Fibroblast of villous mesenchyme (primary cell): ENCODE measurements at regions not wholly inside any gene's neighbourhood (a gene's known extent, or its start where the extent isn't known, plus 50 kb on each side); places are given as distances from the start of the nearest gene placed in this dataset.

Experiments used
- DNase-seq: peaks from one replicate; pipeline ENCODE4 v3.0.0-alpha.2; 2010; ENCODE audit warnings: low read depth
- H3K4me3 ChIP-seq: 2 replicates; pipeline ENCODE4 v1.5.1; 2011; ENCODE audit warnings: low read depth, mild to moderate bottlenecking, low read length
- CTCF ChIP-seq: IDR thresholded peaks from 2 replicates; pipeline ENCODE4 v1.5.1; 2012; ENCODE audit warnings: low read depth, mild to moderate bottlenecking, low read length; ENCODE audit not compliant: insufficient read depth

DNA sequence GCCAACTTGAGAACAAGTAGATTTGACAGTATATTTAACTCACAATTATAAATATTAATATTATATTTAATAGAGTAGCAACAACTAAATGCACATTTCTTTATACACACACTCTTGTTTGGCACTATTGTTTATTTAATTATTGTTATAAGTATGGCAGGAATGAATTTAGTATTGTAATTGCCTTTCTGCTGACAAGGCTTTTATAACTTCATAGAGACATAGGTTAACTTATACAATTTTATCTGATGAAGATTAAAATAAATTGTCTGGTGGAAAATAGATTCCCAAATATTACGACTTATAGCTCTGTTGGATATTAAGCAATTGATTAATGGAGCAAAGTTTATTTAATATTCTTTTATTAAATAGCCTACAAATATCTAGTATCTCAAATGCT, 347.9 kb upstream of the CDH19 start:
- H3K4me3 ChIP-seq = no peak overlapping the region
- DNase-seq = no peak
- TF ChIP-seq CTCF = no peak

GRCh38 chr18:66949419-66949818, 345.5 kb upstream of the CDH19 start:
- no peak overlapping the region for H3K4me3 ChIP-seq
- DNase-seq = no peak
- TF ChIP-seq CTCF = no peak

GRCh38 chr18:66937546-66937945, 333.7 kb upstream of the CDH19 start:
- H3K4me3 ChIP-seq = no peak overlapping the region
- no peak for TF ChIP-seq CTCF
- no peak for DNase-seq

- no peak for TF ChIP-seq CTCF
- DNase-seq = no peak
- H3K4me3 ChIP-seq = no peak overlapping the region
Observed at GRCh38 chr18:66931010-66931409, 327.1 kb upstream of the CDH19 start.

DNA sequence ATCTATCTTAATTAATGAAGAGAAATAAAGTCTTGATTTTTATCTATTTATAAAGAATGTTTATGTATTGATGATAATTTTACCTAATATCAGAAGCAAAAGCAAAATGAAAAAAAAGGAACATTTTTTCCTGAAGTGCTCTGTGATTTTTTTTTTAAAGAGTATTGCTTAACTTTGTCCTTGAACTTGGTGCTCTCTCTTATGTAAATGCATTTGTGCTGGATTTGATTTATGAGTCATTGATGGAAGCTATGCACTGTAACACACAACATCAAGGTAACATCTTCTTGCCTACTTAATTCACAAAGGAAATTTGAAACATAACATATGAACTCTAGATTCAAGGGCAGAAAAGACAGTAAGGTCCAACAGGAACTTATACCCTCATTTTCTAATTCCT, 312.9 kb upstream of the CDH19 start:
- no peak overlapping the region for H3K4me3 ChIP-seq
- DNase-seq = no peak
- TF ChIP-seq CTCF = no peak

DNA sequence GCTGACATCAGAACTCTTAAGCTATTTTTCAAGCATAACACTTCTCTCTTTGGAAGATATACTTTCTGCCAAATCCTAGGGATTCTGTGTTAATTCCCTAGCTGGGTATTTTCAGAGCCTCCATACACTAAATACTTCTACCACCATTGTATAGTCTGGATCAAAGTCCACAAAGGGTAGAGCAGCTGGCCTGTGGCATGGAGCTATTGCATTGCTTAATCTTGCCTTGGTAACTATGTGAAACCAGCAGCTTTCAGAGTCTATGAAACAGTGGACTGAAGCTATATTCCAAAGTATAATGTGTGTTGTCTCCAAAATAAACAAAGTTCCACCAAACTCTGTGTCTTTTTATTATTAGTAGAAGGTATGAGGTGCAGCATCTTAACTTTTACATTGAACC, 296.9 kb upstream of the CDH19 start:
- no peak for DNase-seq
- no peak overlapping the region for H3K4me3 ChIP-seq
- no peak for TF ChIP-seq CTCF

DNA sequence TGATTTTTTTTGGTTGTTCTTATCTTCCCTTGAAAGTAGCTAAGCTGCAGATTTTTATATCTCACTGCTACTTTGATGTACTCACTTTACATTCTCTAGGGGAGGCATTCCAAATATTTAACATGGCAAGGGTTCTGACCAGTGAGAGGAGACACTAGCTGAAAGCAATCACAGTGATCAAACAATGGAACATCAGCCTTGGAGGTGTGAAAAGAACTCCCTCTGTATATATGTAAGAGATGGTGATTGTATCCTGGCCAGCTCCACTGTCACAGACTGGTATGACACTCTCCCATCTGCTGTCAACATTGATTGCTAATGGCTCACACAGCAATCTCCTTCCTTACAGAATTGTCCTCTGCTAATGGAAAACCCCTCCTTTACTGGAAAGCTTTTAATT, 291.7 kb upstream of the CDH19 start:
- DNase-seq = no peak
- H3K4me3 ChIP-seq = no peak overlapping the region
- no peak for TF ChIP-seq CTCF
